Keratinocyte (primary cell): ENCODE measurements at regions not wholly inside any gene's neighbourhood (a gene's known extent, or its start where the extent isn't known, plus 50 kb on each side); places are given as distances from the start of the nearest gene placed in this dataset.

ENCODE experiments used
- EZH2 ChIP-seq: IDR thresholded peaks from one replicate; pipeline ENCODE4 v1.6.1; 2012; ENCODE audit warnings: inconsistent platforms, mild to moderate bottlenecking, low read length, moderate library complexity
- TF ChIP-seq, protein P1 (sequence below), 3 experiments: IDR thresholded peaks in 1 of 3; conservative IDR thresholded peaks in 1 of 3; optimal IDR thresholded peaks in 1 of 3; 2 replicates in 2 of 3; 3 replicates in 1 of 3; pipeline versions ENCODE3 to v1.5.1; 2011; ENCODE audit warnings: low read length in 3 of 3, mild to moderate bottlenecking in 3 of 3, moderate library complexity in 2 of 3, control low read depth in 1 of 3, inconsistent platforms in 1 of 3; ENCODE audit not compliant: insufficient read depth in 2 of 3; ENCODE audit errors: extremely low read depth in 1 of 3

- TF ChIP-seq, protein P1, sequence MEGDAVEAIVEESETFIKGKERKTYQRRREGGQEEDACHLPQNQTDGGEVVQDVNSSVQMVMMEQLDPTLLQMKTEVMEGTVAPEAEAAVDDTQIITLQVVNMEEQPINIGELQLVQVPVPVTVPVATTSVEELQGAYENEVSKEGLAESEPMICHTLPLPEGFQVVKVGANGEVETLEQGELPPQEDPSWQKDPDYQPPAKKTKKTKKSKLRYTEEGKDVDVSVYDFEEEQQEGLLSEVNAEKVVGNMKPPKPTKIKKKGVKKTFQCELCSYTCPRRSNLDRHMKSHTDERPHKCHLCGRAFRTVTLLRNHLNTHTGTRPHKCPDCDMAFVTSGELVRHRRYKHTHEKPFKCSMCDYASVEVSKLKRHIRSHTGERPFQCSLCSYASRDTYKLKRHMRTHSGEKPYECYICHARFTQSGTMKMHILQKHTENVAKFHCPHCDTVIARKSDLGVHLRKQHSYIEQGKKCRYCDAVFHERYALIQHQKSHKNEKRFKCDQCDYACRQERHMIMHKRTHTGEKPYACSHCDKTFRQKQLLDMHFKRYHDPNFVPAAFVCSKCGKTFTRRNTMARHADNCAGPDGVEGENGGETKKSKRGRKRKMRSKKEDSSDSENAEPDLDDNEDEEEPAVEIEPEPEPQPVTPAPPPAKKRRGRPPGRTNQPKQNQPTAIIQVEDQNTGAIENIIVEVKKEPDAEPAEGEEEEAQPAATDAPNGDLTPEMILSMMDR (optimal IDR thresholded peaks at IDR 0.05 in 1 of 3, IDR thresholded peaks at IDR 0.05 in 1 of 3, conservative IDR thresholded peaks at IDR 0.05 in 1 of 3; ENCODE audit: extremely low read depth in 1 of 3, insufficient read depth in 2 of 3, low read length in 3 of 3), result no peak
- no peak for TF ChIP-seq EZH2
Observed at GRCh38 chr5:74232276-74232675, 408.3 kb downstream of the ENC1 start.
